NCI-H524 treated with DMSO at 0.1 percent for 48 hours (cell line): ENCODE measurements at regions not wholly inside any gene's neighbourhood (a gene's known extent, or its start where the extent isn't known, plus 50 kb on each side); places are given as distances from the start of the nearest gene placed in this dataset.
"Not testable (repeated sequence)": the region's sequence is repeated elsewhere in the genome, so short reads cannot be mapped to it uniquely, and the experiment has no call there.

Experiments
- DNase-seq: peaks from one replicate; lab custom pipeline; 2025; lab: John Stamatoyannopoulos, UW

GRCh38 chr13:26887594-26887993 lies 127.0 kb upstream of the GPR12 start:
- DNase-seq = peak; percentile 47

DNA sequence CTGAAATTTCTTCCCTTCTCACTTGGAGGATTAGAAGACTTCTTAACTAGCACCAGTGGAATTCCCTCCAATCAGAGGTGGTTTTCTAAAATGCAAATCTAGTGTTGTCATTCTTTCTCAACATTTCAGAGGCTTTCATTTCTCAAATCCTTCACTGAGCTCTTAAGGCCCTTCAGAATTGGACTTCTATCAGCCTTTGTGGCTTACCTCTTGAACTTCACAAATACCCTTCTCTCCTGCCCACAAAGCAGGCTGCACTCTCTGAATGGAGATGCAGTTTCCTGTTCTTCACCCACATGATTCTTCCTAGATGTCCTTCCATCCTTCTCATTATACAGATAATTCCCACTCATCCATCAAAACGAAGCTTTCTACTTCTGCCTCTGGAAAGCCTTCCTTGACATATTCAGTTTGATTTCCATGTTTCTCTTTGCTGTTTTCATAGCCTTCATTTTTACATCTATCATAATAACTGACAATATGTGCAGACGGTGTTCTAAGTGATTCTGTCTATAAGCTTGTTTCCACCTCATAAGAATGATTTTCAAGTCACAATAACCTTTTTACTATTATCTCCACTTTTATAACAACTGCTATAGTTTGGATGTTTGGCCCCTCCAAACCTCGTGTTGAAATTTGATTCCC lies 123.1 kb upstream of the GPR12 start:
- no peak for DNase-seq

GRCh38 chr13:26882731-26883130 lies 122.1 kb upstream of the GPR12 start:
- DNase-seq = no peak

GRCh38 chr13:26881154-26881553 lies 120.6 kb upstream of the GPR12 start:
- DNase-seq = no peak

- no peak for DNase-seq
These were observed 120.1 kb upstream of the GPR12 start for GRCh38 chr13:26880735-26881134.

DNA sequence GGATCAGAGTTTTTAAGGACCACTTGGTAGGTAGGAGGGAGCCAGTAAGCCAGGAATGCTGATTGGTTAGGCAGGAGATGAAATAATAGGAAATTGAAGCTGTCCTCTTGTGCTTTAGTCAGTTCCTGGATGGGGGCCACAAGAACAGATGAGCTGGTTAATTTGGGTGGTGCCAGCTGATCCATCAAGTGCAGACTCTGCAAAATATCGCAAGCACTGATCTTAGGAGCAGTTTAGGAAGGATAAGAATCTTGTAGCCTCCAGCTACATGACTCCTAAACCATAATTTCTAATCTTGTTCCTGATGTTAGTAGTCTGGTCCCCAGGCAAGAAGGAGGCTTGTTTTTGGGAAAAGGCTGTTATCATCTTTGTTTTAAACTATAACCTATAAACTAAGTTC lies 117.9 kb upstream of the GPR12 start:
- DNase-seq = peak; percentile 54

DNA sequence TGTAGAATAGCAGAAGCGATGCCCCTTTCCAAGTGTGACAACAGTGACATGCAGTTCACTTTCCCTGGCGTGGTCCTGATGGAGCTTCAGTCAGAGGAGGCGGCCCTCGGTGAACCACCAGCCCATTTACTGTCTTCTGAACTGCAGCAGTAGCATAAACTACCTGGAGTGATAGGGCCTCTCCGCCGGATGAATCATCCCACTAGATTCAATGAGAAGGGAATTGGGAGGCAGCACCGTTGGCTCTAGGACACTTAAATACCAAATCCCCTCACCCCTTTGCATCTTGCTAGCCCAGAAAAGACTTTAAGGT lies 112.8 kb upstream of the GPR12 start:
- no peak for DNase-seq

GRCh38 chr13:26872525-26873385 lies 112.2 kb upstream of the GPR12 start:
- peak; percentile 24 for DNase-seq

DNA sequence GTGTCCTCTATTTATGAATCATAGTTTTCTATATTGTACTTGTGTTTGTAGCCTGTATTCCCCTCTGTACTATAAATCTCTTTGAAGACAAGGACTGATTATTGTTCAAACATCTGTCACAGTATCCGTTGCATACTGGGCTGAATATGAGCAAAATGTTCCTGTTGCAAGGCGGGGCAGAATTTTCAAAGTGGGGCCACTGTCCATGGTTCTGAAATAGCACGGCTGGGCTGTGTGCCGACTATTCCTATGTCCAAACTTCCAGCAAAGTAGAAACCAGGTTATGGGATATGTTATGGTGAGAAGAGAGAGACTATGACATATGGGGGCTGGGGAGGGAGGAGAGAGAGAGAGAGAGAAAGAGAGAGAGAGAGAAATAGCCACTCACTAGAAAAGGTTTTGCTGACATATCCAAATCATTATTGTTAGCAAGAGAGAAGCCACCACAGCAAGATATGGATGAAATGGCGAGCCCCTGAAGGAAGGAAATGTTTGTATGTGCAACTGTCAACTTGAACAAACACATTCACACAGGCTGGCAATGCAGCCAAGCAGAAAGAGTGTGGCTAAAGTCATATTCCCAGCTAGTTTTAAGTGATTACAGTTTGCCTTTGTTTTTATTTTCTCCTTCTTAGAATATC lies 107.0 kb upstream of the GPR12 start:
- DNase-seq = peak; percentile 39

DNA sequence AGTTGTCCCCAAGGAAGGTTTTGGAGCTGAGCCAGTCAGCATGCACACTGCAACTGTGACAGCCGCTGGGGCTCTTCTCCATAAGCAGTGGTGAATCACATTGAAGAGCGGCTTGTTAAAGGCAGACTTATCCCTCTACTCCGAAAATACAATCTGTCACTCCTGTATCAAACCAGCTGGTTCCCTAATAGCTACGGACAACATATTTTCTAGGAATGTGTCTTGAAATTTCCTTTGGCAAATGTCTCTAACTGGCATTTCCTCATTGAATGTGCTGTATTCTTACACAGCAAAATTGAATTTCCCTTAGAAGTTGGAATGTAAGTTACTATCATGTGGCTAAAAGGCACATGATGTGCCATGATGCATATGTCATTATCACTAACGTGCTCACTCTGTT lies 104.0 kb upstream of the GPR12 start:
- DNase-seq = peak; percentile 93

DNA sequence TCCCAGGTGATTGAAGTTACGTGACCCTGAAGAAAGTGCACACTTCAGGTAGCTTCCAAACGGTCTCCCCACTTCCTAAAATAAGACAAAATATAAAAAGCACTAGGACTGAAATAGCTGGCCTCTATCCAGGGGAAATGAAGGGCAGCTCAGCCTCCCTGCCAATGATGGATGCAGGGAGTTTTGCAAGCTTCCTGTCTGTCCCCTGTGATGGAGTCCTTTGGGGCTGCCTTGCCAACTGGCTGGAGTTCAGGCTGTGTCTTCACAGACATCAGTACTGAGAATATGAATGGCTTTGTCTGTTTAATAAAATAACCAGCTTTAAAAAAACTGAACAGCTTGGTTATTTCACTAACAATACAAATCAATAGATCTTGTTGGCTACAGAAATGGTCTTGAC lies 101.4 kb upstream of the GPR12 start:
- DNase-seq = no peak

GRCh38 chr13:26855921-26856320 lies 95.3 kb upstream of the GPR12 start:
- DNase-seq = no peak

DNA sequence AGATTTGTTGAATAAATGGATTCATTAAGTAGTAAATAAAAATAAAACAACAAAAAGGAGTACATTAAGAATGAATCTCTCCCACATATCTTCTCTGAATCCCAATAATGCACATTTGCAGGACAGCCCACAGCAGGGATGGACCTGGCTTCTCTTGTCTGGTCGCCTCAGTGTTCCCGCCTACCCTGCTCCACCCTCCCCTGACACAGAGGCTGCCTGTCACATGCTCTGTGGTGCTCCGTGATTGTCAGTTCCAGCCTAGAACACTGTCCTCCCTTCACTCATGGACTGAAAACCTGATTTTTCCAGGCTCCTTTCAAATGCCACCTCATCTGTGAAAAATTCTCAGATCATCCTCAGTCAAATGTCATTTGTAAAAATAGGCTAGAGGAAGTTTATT lies 94.5 kb upstream of the GPR12 start:
- no peak for DNase-seq

DNA sequence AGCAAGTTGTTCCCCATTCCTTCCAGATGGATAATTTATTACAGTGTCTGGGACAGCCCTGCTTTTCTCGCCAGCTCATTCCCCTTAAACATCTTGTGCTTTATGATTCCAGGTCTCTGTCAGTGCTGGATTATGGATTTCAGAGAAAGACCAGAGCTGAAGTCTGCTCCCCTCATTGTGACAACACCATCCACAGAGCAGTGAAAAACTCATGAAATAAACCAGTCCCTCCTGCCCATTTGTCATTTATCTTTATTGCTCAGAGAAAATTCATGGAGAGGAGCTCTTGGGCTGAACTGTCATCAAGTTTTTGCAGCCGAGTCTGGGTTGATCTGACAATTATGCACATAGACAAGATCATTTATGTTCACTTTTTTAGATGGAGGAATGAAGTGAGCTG lies 92.7 kb upstream of the GPR12 start:
- no peak for DNase-seq

- no peak for DNase-seq
These were observed 86.7 kb upstream of the GPR12 start for GRCh38 chr13:26847281-26847680.

DNA sequence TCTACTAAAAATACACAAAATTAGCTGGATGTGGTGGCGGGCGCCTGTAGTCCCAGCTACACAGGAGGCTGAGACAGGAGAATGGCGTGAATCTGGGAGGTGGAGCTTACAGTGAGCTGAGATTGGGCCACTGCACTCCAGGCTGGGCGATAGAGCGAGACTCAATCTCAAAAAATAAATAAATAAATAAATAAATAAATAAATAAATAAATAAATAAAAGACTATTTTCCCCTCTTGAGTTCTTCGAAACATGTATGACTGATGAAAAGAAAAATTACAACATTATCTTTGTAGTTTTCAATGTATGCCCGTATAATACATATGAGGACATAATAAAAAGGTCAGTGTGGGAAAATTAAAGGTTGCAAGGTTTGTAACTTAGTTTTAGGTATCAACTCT lies 84.5 kb upstream of the GPR12 start:
- DNase-seq = not testable (repeated sequence)

DNA sequence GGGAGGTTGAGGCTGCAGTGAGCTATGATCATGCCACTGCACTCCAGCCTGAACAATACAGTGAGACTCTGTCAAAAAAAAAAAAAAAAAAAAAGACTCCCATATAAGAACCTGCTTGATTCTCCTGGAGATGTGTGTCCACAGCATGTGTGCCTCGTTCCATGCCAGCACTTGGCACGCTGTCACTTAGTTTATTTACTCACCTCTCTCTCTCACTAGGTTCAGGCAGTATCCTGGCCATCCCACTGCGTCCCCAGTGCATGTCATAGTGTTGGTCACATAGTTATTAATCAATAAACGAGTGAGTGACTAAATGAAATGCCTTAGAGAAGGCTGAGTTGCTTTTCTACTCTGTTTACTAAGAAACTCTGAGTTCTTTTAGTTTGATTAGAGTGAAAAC lies 79.1 kb upstream of the GPR12 start:
- no peak for DNase-seq

DNA sequence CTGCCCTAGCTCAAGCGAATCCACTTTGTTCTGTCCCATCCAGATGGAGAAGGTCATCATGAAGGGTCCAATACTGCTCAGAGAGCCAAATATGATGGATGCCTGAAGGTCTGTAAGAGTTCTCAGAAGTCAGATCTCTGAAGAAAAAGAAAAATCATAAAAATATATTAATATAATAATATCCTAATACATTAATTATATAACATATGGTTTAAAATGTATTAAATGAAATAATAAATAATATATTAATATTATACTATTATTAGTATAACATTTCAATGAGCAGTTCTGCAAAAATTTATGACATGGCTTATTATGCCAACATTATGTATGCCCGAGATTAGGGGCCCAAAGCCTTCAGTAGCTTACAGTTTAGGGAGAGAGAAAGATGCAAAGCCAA lies 78.2 kb upstream of the GPR12 start:
- no peak for DNase-seq

DNA sequence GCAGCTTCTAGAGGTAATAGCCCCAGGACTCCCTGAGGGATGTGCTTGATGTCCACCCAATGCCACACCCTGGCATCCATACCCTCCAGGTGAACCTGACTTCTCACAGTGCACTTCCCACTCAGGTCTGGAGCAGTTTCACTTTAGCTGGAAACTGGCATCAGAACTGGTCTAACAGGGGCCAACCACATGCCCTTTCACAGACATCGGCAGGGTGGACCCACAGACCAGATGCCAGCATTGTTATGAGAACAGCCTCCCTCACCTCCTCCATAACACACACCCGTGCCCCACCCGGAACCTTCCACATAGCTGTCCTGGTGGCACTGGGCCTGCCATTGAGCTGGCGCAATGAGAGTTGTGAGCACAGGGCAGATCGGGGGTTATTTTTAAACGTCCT lies 77.4 kb upstream of the GPR12 start:
- no peak for DNase-seq

- no peak for DNase-seq
These were observed 76.5 kb upstream of the GPR12 start for GRCh38 chr13:26837102-26837501.

GRCh38 chr13:26836626-26837025 lies 76.0 kb upstream of the GPR12 start:
- no peak for DNase-seq

GRCh38 chr13:26834646-26835045 lies 74.1 kb upstream of the GPR12 start:
- no peak for DNase-seq

DNA sequence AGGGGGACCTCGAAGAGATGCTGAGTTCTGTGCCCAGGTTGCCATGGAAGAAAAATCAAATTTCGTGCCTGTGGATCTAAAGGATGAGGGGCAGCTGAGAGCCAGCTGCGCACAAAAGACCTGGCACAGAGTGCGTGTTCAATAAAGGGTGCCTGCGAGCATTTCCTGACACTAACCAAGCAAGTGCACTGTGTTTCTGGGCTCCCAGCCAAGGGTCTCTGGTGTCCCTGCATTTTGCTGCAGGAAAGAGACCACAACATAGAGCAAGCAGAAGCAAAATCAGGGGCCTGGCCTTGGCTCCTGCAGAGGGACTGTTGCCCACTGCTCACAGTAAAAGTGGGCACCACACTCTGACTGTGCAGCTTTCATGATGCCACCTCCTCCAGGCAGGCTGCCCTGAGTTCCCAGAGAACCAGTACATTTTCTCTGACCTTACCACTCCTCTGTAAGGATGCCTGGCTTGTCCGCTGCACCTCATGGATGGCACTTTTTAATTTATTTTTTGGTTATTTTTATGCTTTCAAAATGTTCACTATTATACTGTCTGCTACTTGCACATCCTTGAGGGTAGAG lies 70.8 kb upstream of the GPR12 start:
- no peak for DNase-seq
